ENCODE measurements at regions not wholly inside any gene's neighbourhood (a gene's known extent, or its start where the extent isn't known, plus 50 kb on each side); places are given as distances from the start of the nearest gene placed in this dataset.

DNA sequence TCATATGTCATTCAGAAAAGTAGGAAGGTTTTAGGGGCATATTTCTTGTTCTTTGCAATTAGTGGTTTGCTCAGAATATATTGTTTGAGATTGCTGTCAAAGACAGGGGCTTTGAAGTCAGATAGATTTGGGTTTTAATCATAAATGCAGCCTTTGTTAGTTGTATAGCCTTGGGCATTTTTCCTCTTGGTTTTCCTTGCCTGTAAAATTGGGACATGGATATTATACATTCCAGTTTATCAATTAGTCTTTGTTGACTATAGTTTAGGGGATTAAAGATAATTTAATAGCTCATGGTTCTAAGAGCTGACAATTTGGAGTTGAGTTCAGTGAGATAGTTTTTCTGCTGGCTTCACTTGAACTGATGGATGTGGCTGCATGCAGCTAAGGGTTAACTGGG is 88.9 kb downstream of the DMAC1 start:
- no peak for TF ChIP-seq CTCF (IDR thresholded peaks at IDR 0.05; ENCODE audit: partially characterized antibody, unreplicated experiment)
- no peak overlapping the region for H3K4me3 Mint-ChIP-seq (ENCODE audit: unreplicated experiment)
- DNase-seq, result no peak
- peaks cover 5% of the 10 kb centered on the region for H3K36me3 Mint-ChIP-seq (ENCODE audit: unreplicated experiment)
- no peaks in the 10 kb centered on the region for H3K27me3 Mint-ChIP-seq (ENCODE audit: unreplicated experiment)
- H3K27ac Mint-ChIP-seq (ENCODE audit: unreplicated experiment), result no peak overlapping the region
- H3K4me1 Mint-ChIP-seq (ENCODE audit: low read depth, unreplicated experiment), result no peaks in the 10 kb centered on the region
- peaks cover 3% of the 10 kb centered on the region for H3K9me3 Mint-ChIP-seq (ENCODE audit: unreplicated experiment)

DNA sequence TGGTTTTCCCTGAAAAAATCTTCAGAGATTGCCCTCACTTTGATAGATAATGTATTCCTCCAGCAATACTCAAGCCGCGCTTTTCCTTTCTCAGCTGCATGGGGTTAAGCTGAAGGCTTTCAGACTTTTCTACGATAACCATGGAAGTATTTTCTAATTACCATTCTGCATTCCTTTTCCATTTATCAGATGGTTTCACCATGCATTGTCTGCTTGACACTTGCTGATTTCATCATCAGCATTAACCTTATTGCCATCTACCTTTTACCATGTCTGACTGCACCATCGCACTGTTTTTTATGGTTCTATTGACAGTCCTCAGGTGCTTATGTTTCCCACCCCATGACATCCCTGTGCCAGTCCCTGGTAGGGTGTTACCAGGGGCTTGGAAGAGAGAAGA is 91.6 kb downstream of the DMAC1 start:
- Mint-ChIP-seq H3K4me3 (ENCODE audit: unreplicated experiment) (no peak overlapping the region), H3K9me3 (ENCODE audit: unreplicated experiment) (no peaks in the 10 kb centered on the region), H3K27me3 (ENCODE audit: unreplicated experiment) (no peaks in the 10 kb centered on the region), H3K4me1 (ENCODE audit: low read depth, unreplicated experiment) (no peaks in the 10 kb centered on the region), H3K36me3 (ENCODE audit: unreplicated experiment) (no peaks in the 10 kb centered on the region), H3K27ac (ENCODE audit: unreplicated experiment) (no peak overlapping the region)
- no peak for DNase-seq
- no peak for TF ChIP-seq CTCF (IDR thresholded peaks at IDR 0.05; ENCODE audit: partially characterized antibody, unreplicated experiment)

GRCh38 chr9:7704543-7704942 is 95.0 kb downstream of the DMAC1 start:
- H3K27ac Mint-ChIP-seq (ENCODE audit: unreplicated experiment), result no peak overlapping the region
- no peaks in the 10 kb centered on the region for H3K36me3 Mint-ChIP-seq (ENCODE audit: unreplicated experiment)

GRCh38 chr9:7691909-7692308 is 107.7 kb downstream of the DMAC1 start:
- no peak overlapping the region for H3K27ac Mint-ChIP-seq (ENCODE audit: unreplicated experiment)
- no peak for TF ChIP-seq CTCF (IDR thresholded peaks at IDR 0.05; ENCODE audit: partially characterized antibody, unreplicated experiment)
- no peaks in the 10 kb centered on the region for H3K4me1 Mint-ChIP-seq (ENCODE audit: low read depth, unreplicated experiment)
- peaks cover 1% of the 10 kb centered on the region for H3K9me3 Mint-ChIP-seq (ENCODE audit: unreplicated experiment)
- peaks cover 6% of the 10 kb centered on the region for H3K36me3 Mint-ChIP-seq (ENCODE audit: unreplicated experiment)
- H3K27me3 Mint-ChIP-seq (ENCODE audit: unreplicated experiment), result no peaks in the 10 kb centered on the region
- no peak overlapping the region for H3K4me3 Mint-ChIP-seq (ENCODE audit: unreplicated experiment)
- DNase-seq, result no peak

More at GRCh38 chr9:7704543-7704942, 95.0 kb downstream of the DMAC1 start:
- Mint-ChIP-seq H3K4me3 (ENCODE audit: unreplicated experiment) (no peak overlapping the region), H3K4me1 (ENCODE audit: low read depth, unreplicated experiment) (no peaks in the 10 kb centered on the region), H3K9me3 (ENCODE audit: unreplicated experiment) (no peaks in the 10 kb centered on the region), H3K27me3 (ENCODE audit: unreplicated experiment) (no peaks in the 10 kb centered on the region)
- no peak for DNase-seq
- no peak for TF ChIP-seq CTCF (IDR thresholded peaks at IDR 0.05; ENCODE audit: partially characterized antibody, unreplicated experiment)

DNA sequence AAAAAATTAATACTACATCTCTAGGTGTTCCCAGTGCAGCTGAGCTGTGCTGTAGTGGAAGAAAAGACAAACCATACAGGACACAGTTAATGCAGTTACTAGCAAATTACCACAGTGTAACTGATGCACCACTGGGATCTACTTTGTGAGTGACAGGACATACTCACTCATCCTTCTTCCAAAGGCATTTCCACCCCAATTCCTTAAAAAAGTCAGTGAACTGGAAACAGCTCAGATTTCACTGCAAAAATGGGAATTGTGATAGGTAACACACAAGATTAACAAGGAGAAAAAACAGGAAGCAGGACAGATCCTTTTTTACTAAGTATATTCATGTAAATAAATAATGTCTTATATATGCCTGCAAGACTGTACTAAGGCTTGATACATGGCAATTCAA is 109.6 kb downstream of the DMAC1 start:
- H3K4me3 Mint-ChIP-seq (ENCODE audit: unreplicated experiment), result no peak overlapping the region
- no peaks in the 10 kb centered on the region for H3K27me3 Mint-ChIP-seq (ENCODE audit: unreplicated experiment)
- no peak for DNase-seq

More for the DNA sequence above, 109.6 kb downstream of the DMAC1 start:
- H3K4me1 Mint-ChIP-seq (ENCODE audit: low read depth, unreplicated experiment), result no peaks in the 10 kb centered on the region
- H3K27ac Mint-ChIP-seq (ENCODE audit: unreplicated experiment), result no peak overlapping the region
- H3K9me3 Mint-ChIP-seq (ENCODE audit: unreplicated experiment), result peaks cover 1% of the 10 kb centered on the region
- H3K36me3 Mint-ChIP-seq (ENCODE audit: unreplicated experiment), result peaks cover 6% of the 10 kb centered on the region
- no peak for TF ChIP-seq CTCF (IDR thresholded peaks at IDR 0.05; ENCODE audit: partially characterized antibody, unreplicated experiment)

All from glutamatergic neuron (in vitro differentiated cells).